NOMO-1 treated with DMSO at 0.1 percent for 48 hours (cell line): ENCODE measurements at regions not wholly inside any gene's neighbourhood (a gene's known extent, or its start where the extent isn't known, plus 50 kb on each side); places are given as distances from the start of the nearest gene placed in this dataset.
"Not testable (repeated sequence)": the region's sequence is repeated elsewhere in the genome, so short reads cannot be mapped to it uniquely, and the experiment has no call there.

Experiments
- DNase-seq: peaks from one replicate; lab custom pipeline; 2025; ENCODE audit not compliant: unreplicated experiment; lab: John Stamatoyannopoulos, UW

GRCh38 chr5:5899716-5900115 lies 477.2 kb downstream of the ICE1 start:
- no peak for DNase-seq

GRCh38 chr5:5888284-5888683 lies 465.8 kb downstream of the ICE1 start:
- DNase-seq: no peak

DNA sequence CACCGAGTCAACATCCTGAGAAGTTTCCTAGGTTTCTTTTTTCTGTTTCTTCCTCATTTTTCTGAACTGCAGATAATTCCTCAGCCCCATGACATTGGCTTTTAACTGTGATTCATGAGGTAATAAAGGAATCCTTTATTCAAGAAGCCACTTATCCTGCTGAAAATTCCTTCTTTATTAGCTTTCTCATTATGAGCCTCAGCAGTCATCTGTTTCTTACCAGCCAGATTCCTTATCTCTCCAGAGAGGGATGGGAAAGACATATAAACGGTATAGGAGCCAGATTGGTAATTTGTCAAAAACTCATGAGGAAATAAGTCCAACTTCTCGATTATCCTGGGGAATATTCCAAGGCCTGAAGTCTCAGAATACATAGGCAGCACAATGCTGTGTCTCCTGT lies 465.4 kb downstream of the ICE1 start:
- DNase-seq: no peak

GRCh38 chr5:5886812-5887486 lies 464.5 kb downstream of the ICE1 start:
- no peak for DNase-seq

DNA sequence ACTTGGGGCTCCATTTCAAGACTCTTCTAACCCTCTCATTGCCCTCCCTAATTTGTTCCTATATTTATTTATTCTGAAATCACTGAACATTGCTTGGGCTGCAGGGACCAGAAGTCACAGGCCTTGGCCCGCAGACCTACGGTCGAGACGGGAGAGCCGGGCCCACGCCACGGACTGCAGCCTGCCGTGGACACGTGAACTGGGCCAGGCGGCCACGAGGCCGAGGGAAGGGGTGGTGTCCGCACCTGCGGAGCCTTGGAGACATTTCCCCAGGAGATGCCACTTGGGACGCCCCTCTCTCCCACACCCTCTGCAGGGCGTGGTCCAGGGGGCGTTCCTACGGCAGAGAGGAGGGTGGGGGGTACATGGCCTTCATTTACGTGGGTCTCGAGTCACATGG lies 463.9 kb downstream of the ICE1 start:
- no peak for DNase-seq

DNA sequence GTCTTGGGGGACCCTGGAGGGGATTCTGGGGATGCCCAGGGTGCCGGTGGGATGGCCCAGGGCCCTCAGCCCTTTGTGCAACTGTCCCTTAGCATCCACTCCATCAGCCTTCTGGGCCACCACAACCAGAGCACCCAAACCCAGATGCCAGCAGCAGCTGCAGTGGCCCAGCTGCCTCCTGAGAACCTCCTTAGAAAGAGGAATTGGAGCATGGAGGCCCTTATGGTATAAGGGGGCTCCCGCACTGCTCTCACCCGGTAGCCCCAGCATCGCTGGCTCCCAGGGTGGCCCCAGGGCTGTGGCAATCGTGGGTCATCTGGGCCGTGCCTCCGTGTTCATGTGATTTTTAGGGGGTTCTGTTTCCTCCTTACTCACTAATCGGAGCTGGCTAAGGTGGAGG lies 463.3 kb downstream of the ICE1 start:
- no peak for DNase-seq

DNA sequence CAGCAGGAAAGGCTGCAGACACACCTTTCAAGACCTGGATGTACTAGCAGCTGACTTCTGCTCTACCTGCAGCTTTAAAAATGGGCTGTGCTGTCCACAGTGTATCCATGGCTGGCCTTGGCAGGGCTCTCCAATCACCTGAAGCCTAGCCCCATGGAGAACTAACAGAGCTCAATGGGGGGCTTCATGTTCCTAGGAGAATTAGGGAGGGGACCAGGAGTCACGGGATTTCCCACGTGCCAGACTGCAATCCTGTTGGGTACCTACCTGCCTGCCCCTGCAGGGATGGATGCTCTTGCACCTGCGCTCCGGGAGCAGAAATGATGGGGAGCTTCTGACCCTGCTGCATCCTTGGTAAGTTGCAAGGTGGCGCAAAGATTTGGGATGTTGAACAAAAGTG lies 462.1 kb downstream of the ICE1 start:
- DNase-seq: no peak

GRCh38 chr5:5883562-5883961 lies 461.1 kb downstream of the ICE1 start:
- DNase-seq: no peak

- DNase-seq: no peak
These were observed 460.7 kb downstream of the ICE1 start for GRCh38 chr5:5883146-5883545.

GRCh38 chr5:5882706-5883105 lies 460.2 kb downstream of the ICE1 start:
- no peak for DNase-seq

GRCh38 chr5:5881294-5881693 lies 458.8 kb downstream of the ICE1 start:
- no peak for DNase-seq

- DNase-seq: no peak
These were observed 457.7 kb downstream of the ICE1 start for GRCh38 chr5:5880077-5880763.

GRCh38 chr5:5857396-5857795 lies 434.9 kb downstream of the ICE1 start:
- DNase-seq: no peak

- DNase-seq: no peak
These were observed 431.6 kb downstream of the ICE1 start for GRCh38 chr5:5854087-5854486.

GRCh38 chr5:5838493-5838892 lies 416.0 kb downstream of the ICE1 start:
- DNase-seq: no peak

DNA sequence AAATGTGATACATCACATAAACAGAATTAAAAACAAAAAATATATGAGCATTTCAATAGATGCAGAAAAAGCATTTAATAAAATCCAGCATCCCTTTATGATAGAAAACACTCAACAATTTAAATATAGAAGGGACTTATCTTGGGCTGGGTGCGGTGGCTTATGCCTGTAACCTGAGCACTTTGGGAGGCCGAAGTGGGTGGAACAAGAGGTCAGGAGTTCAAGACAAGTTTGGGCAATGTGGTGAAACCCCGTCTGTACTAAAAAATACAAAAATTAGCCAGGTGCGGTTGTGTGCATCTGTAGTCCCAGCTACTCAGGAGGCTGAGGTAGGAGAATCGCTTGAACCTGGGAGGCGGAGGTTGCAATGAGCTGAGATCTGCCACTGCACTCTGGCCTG lies 409.1 kb downstream of the ICE1 start:
- not testable (repeated sequence) for DNase-seq

DNA sequence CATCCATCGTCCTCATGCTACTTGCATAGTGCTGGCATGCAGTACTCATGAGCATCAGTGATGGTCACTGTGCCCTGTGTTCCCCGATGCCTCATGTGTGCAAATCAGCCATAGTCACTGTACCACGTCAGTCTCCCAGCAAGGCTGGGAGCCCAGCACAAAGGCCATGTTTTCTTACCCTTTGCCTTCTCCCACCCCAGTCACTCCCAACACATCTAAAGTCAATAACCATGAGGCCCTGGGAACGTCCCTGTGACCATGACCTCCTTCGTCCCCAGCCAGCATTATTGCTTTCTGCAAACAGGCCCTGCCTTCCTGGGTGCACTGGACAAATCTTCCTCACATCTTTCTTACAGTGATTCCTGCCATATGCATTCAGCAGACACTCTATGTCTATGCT lies 406.1 kb downstream of the ICE1 start:
- no peak for DNase-seq

DNA sequence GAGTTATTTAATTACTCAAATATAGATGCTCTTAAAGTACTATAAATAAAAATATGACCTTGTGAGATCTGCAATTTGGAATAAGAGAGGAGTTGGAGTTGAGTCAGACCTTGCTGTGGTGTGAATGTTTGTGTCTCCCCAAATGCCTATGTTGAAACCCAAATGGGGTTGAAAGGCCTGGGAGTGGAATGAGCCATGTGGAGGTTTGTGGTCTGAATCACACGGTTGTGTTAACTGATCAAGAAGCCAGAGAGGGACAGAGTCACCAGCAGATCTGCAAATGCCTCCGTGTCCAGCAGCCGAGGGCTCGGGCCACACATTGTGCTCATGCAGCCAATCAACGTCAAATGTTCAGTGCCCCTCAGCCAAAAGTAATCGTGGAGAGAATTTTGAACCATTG lies 404.4 kb downstream of the ICE1 start:
- DNase-seq: no peak

DNA sequence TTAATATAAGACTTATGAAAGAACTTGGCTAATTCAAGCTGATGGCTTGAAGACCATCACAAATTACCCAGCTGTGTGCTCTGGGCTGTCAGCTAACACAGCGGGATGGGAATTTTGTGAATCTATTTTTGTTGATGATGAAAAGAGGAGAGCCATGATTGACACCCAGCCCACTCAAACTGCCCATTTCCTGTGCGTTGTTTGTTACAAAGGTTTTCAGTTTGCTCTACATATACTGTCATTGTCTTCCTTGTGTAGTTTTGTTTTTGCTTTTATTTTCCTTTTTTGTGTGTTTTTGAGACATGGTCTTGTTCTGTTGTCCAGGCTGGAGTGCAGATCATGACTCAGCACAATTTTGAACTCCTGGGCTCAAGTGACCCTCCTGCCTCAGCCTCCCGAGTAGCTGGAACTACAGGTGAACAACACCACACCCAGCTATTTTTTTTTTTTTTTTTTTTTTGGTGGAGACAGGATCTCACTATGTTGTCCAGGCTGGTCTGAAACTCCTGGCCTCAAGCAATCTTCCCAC lies 400.3 kb downstream of the ICE1 start:
- DNase-seq: no peak

DNA sequence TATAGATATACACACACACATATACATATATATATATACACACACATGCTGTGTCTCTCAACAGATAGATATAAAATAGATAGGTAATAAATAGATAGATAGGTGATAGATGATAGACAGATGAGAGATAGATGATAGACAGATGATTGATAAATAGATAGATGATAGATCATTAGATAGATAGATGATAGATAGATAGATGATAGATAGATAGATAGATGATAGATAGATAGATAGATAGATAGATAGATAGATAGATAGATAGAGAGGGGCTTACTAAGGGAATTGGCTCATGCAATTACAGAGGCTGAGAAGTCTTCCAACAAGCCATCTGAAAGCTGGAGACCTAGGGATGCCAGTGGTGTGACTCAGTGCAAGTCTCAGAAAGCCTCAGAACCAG lies 394.5 kb downstream of the ICE1 start:
- no peak for DNase-seq

GRCh38 chr5:5813441-5813840 lies 391.0 kb downstream of the ICE1 start:
- no peak for DNase-seq

DNA sequence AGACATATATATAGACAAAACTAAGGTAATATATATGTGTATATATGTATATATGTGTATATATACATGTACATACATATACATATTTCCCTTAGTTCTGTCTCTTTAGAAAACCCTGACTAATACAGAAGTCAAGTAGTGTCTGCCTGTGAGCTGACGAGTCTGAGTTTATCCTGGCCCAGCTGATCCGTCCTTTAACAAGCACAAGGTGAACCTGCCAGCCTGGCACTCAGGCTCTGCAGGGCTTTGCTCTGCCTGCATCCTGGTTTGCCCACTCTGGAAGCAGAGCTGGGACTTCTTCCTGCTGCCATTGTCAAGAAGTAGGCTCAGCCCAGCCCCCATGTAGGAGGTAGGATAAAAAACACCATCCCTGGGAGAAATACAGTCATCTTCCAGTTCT lies 388.0 kb downstream of the ICE1 start:
- no peak for DNase-seq

DNA sequence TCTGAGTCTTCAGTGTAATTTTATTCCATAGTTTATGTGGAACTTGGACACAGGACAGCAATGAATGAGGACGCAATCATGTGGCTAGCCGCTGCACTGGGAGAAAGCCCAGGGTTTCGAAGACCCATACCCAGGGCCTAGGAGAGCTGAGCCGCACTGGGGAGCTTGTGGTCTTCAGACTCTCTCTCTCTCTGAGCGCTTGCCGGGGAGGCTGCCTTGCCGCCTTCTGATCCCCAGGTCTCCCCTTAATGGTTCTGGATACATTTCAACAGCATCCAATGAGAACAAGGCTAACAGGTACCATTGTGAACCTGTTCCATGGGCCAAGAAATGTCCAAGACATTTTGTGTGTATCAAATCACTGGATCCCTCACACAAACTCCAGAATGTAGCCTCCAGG lies 383.4 kb downstream of the ICE1 start:
- no peak for DNase-seq
